Peyer's patch (tissue), 4 donors: ENCODE measurements at regions not wholly inside any gene's neighbourhood (a gene's known extent, or its start where the extent isn't known, plus 50 kb on each side); places are given as distances from the start of the nearest gene placed in this dataset.

Source experiments
- CTCF ChIP-seq, 6 experiments: fragments of 450-650 bp in 4 of 6; fragments of 200-600 bp in 2 of 6; sonication (generic) in 1 of 6; IDR thresholded peaks; one replicate each; pipeline ENCODE4 v1.5.1; 2017 to 2019; ENCODE audit warnings: antibody characterized with exemption in 6 of 6, mild to moderate bottlenecking in 3 of 6, moderate library complexity in 1 of 6
- POLR2A ChIP-seq, 2 donors: fragments of 450-650 bp; IDR thresholded peaks; one replicate each; pipeline ENCODE4 v1.5.1; 2017; ENCODE audit warnings: antibody characterized with exemption in 2 of 2, mild to moderate bottlenecking in 2 of 2, moderate library complexity in 2 of 2

GRCh38 chr14:98966016-98966415, 306.0 kb downstream of the BCL11B start:
- TF ChIP-seq POLR2A (IDR thresholded peaks at IDR 0.05) (no peak), CTCF (IDR thresholded peaks at IDR 0.05) (no peak)
